OCI-LY1 (cell line): ENCODE measurements at regions not wholly inside any gene's neighbourhood (a gene's known extent, or its start where the extent isn't known, plus 50 kb on each side); places are given as distances from the start of the nearest gene placed in this dataset.

Experiments used
- CTCF ChIP-seq: fragments of 200-600 bp; sonication (generic), shearing (Covaris generic); IDR thresholded peaks from 2 replicates; pipeline ENCODE4 v1.5.1; 2017; ENCODE audit warnings: mild to moderate bottlenecking, antibody characterized with exemption, low read length, moderate library complexity, mixed read lengths
- EZH2 ChIP-seq: fragments of 200-600 bp; sonication (generic), shearing (Covaris generic); IDR thresholded peaks from 2 replicates; pipeline ENCODE4 v1.8.0; 2017; ENCODE audit warnings: borderline replicate concordance, mixed run types, mild to moderate bottlenecking, antibody characterized with exemption, low read length, moderate library complexity, mixed read lengths

GRCh38 chr1:58397187-58397820 is 149.2 kb downstream of the OMA1 start:
- TF ChIP-seq CTCF (no peak), EZH2 (no peak)
